Cerebellar cortex (tissue), 1 donor: ENCODE measurements at regions not wholly inside any gene's neighbourhood (a gene's known extent, or its start where the extent isn't known, plus 50 kb on each side); places are given as distances from the start of the nearest gene placed in this dataset.
"Not testable (repeated sequence)": the region's sequence is repeated elsewhere in the genome, so short reads cannot be mapped to it uniquely, and the experiment has no call there.

Experiments
- DNase-seq: peaks from one replicate; pipeline ENCODE4 v3.0.0-alpha.2; 2015; ENCODE audit warnings: low spot score

GRCh38 chr1:102821707-102822106 lies 286.6 kb downstream of the COL11A1 start:
- no peak for DNase-seq

DNA sequence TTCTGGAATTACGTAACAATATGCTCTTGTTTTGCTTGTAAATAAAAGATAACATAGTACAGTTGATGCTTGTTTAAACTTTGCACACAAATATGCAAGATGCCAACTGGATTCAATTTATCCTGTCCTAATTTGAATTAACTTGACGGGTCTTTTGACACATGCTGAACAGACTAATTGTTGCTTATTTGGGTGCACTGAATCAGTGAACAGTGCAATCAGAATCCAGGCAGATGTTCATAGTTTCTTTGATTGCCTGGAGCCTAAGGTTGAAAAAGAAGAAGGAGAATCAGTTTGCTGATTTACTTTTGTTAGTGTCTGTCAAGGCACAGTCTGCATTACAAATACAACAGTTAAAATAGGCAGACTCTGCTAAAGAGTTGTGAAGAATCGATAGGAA lies 307.9 kb downstream of the COL11A1 start:
- no peak for DNase-seq

GRCh38 chr1:102799496-102799895 lies 308.8 kb downstream of the COL11A1 start:
- DNase-seq = no peak

DNA sequence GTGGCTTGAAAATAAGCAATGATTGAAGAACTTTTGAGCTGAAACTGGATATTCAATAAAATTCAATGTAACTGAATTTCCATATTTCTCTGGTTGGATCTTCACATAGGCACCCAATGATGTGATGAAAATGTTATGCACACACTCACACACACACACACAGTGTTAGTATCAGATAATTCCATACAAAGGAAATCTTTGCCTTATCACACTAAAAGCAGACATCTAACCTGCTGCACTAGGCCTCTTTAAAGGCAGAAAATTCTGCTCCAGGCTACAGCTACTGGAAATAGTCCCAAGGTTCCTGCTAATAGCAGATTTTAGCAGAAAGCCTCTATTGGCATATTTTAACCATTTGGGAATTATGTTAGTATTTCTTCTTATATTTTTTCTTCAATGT lies 309.6 kb downstream of the COL11A1 start:
- DNase-seq = no peak

DNA sequence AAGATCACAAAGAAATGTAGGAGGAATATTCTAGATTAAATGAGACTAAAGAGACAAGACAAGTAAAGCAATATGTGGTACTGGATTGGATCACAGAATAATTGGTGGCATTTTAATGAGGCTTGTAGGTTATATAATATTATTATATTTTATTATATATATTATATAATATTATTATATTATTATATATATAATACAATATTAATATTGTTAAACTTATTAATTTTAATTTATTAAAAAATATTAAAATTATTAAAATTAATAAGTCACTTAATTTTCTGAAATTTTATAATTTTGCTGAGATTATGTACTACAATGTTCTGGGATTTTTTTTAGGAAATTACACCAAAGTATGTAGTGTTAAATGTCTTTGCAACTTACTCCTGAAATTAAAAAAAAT lies 311.9 kb downstream of the COL11A1 start:
- no peak for DNase-seq

DNA sequence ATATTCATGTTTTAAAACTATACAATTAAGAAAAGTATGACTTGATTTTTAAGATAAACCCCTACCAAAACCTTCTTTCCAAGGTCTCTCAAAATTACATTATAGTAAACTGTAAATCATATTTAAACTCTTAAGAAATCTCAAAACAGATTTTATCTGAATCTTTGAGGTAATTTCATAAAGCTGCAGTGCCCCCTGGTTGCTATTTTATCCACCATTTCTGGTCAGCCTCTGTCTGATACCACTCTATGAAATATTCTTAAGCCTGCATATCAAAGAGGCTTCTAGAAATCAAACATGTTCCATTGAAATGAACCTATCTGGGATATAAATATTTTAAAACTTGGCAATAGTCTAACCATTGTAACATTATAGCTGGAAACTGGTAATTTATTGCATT lies 317.3 kb downstream of the COL11A1 start:
- no peak for DNase-seq

DNA sequence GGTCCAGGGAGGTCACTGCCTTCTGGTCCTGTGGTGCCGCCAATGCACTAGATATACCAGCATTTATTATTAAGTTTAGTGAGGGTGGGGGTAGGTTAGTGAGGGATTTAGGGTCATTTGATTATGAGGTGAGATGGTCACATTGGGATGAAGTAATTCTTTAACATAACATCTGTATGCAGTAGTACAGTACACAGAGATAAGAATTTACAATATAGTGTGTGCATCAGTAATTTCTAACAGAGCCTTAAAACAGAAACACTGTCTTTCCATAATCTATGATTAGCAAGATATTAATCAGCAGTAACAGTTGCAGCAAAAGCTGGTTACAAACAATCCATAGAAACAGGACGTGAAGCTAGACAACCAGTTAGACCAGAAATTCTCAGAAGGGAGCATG lies 318.4 kb downstream of the COL11A1 start:
- DNase-seq = not testable (repeated sequence)

- DNase-seq = no peak
These were observed 324.8 kb downstream of the COL11A1 start for GRCh38 chr1:102783487-102783886.

DNA sequence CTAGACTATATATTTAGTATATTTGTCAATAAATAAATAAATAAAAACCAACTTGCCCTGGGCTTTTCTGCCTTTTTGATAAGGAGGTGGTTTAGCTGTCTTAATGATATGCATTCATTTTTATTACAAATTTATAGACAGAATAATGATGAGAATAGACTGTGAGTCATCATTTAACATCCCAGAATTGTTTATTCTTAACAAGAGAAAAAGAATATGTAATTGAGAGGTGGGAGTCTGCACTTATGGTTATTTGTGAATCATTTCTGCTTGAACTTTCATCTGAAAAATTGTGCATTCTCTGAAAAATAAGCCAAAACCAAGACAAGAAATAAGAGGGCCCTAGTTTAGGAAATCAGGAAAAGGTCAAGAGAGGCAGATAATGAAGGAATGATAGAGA lies 326.2 kb downstream of the COL11A1 start:
- DNase-seq = no peak

DNA sequence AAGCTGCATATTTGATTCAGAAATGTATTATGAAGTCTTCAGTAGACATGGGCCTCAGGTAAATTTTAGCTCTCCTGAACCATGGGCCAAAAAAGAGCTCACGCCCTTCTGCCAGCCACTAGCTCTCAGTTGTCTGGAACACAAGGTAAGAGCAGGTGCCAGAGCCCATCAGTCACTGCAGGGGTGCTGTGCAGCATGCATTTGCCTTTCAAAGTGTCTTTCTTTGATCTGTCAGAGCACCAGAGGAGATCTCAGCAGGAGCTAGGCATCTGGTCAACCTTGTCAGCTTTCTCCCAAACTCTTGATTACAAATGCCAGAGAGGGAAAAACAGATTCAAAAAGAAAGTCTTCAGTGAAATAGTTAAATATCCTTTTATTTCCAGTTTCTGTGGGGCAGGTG lies 332.3 kb downstream of the COL11A1 start:
- DNase-seq = no peak

DNA sequence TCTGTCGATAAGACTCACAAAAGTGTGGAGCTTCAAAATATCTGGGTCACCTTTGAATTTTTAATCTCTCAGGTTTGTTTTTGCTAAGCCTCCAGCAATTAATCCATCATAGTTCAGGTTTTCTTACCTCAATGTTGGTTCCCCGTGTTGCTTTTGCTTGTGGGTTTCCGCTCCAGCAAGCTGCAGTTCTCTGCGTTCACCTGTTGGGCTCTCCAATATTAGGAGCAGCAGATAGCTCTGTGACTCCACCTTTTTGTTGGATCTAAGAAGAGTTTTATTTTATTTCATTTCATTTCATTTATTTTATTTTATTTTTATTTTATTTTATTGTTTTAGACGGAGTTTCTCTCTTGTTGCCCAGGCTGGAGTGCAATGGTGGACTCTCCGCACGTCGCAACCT lies 335.5 kb downstream of the COL11A1 start:
- no peak for DNase-seq

DNA sequence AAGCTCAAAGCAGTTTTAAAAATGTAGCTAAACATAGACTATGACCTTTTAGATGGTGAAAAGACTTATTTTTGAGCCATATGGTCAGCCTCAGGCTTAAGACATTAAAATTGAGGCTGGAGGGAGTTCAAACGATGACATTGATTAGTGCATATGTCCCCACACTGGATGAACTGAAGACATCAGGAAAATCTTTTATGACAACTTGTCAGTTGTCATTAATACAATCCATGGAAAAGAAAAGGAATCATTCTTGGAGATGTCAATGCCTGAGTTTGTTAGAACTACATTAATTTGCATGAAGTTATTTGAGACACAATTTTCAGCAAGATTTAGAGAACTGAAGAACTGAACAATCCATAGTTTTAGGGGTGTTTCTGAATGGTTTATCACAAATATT lies 349.9 kb downstream of the COL11A1 start:
- no peak for DNase-seq

DNA sequence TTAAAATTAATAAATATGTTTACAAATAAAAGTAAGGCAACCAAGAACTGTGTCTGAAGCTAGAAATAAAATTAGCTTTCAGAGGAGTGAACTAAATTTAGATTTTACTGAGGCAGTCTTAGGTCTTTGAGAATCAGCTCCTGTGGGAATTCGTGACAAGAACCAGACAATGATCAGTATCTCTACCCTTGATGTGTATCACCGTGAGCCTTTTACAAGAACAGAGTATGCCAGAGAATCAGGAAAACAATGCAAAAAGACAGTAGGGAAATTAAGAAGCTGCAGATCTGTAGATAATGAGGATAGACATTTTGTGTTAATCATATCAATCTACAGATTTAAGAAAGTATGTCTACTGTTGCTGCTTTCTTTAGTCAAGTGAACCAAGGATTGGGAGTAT lies 351.0 kb downstream of the COL11A1 start:
- no peak for DNase-seq

GRCh38 chr1:102751111-102751510 lies 357.2 kb downstream of the COL11A1 start:
- DNase-seq = no peak

DNA sequence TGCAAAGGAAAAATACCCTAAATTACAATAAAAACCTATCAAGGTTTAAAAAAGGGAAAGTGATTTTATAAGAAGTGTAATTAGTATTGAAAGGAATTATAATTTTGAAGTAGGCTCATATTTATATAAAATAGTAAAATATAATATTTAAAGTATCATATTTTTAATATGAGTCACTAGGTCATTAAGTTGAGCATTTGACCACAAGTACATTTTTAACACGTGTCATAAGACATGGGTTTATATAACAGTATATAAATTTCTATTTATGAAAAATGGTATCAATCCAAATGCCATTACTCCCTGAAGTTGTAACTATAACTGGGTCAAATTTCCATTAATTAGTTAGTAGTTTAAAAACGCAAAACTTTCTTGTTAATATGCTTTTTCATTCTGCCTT lies 365.9 kb downstream of the COL11A1 start:
- no peak for DNase-seq

GRCh38 chr1:102733491-102734236 lies 374.7 kb downstream of the COL11A1 start:
- DNase-seq = no peak

- DNase-seq = no peak
These were observed 375.4 kb downstream of the COL11A1 start for GRCh38 chr1:102732927-102733326.

DNA sequence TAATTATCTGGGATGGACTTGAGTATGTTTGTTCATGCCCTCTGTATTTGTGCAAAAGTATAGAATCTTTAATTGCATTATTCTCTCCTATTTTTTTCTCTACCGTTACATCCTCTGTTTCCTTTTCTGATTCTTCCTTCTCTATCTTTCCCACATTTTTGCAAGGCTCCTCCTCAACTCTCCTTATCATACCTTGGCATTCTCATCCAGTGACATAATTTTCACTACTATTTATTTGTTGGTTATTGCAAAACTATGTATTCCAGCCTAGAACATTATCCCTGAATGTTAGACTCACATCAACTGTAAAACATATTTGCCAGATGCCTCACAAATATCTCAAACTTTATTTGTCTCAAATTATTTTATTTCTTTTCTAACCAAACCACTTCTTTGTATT lies 381.9 kb downstream of the COL11A1 start:
- DNase-seq = no peak

- no peak for DNase-seq
These were observed 383.6 kb downstream of the COL11A1 start for GRCh38 chr1:102724741-102725140.

DNA sequence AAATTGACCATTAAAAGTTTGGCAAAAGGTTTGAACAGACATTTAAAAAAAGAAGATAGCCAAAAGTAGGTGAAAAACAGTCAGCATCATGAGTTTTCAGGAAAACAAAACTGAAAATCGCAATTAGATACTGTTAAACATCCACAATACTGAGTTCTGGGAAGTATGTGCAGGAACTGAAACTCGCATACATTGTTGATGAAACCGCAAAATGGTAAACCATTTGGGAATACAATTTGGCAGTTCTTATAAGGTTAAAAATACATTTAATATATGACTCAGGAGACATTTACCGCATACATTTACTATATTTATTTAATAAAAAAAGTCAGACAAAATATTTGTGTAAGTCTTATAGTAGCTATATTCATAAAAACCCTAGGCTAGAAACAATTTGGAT lies 393.2 kb downstream of the COL11A1 start:
- no peak for DNase-seq

DNA sequence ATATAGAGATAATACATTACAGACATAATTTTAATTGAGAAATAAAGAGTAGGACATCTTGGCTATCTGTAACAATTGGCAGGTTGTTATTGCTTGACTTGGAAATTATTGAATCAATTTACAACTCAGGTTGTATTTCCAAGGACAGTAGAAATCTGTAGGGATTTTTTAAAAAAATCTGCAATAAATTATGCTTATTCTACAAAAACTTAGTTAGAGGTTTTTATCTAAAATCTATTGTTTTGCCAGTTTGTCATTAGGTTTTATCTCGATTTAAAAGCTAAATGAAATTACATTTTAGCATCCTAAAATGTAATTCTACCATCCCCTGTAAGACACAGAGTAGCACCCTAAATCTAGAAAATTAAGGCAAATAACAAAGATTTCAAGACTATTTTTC lies 408.8 kb downstream of the COL11A1 start:
- DNase-seq = no peak

GRCh38 chr1:102693345-102693744 lies 415.0 kb downstream of the COL11A1 start:
- no peak for DNase-seq

GRCh38 chr1:102691592-102692090 lies 416.7 kb downstream of the COL11A1 start:
- DNase-seq = no peak

DNA sequence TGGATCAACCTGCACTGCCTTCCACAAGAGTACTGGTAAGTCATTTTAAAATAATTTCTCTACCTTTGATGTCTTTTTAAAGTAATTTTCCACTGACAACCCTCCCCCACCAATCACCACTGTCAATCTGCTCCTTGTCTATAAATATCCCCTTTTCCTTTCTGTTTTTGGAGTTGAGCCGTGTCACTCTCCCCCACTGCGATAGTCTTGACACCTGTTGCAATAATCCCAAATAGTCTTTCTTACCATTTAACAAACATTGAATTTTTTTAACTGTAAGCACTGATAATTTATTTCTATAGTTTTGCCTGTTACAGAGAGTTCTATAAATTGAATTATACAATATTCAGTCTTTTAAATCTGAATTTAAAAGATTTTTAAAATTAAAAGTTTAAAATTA lies 420.9 kb downstream of the COL11A1 start:
- DNase-seq = no peak
